Stomach (tissue), 4 donors: ENCODE measurements at regions not wholly inside any gene's neighbourhood (a gene's known extent, or its start where the extent isn't known, plus 50 kb on each side); places are given as distances from the start of the nearest gene placed in this dataset.

ENCODE experiments used
- EP300 ChIP-seq: sonication (generic); formaldehyde crosslinking; IDR thresholded peaks from one replicate; pipeline ENCODE4 v1.6.1; 2017; ENCODE audit warnings: antibody characterized with exemption
- POLR2A ChIP-seq, 4 donors: fragments of 450-650 bp; IDR thresholded peaks; one replicate each; pipeline ENCODE4 v1.6.1; 2016; ENCODE audit warnings: antibody characterized with exemption in 4 of 4, control low read depth in 2 of 4, mild to moderate bottlenecking in 1 of 4, moderate library complexity in 1 of 4
- TF ChIP-seq, protein P1 (sequence below), 7 experiments: fragments of 450-650 bp in 4 of 7; fragments of 200-600 bp in 3 of 7; sonication (generic) in 3 of 7; IDR thresholded peaks; one replicate each; pipeline ENCODE4 v1.5.1; 2016 to 2019; ENCODE audit warnings: antibody characterized with exemption in 7 of 7, control low read depth in 2 of 7, mild to moderate bottlenecking in 1 of 7

DNA sequence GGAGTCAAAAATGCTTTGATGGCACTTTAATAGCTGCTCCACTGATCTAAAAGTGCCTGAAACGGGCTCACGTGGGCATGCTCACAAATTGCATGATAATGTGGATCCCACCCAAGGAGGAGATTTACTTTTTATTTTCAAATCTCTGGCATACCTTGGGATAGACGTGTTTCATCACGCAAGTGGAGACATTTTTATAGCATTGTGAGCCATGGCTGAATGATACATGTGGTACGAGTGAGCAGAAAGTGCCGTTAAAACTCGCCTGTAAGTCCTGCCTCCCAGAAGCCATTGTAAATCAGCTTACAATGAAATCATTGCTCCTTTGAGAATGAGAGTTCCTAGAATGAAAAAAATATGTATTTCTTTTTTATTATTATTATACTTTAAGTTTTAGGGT, 514.7 kb downstream of the MAT2B start:
- TF ChIP-seq, protein P1, sequence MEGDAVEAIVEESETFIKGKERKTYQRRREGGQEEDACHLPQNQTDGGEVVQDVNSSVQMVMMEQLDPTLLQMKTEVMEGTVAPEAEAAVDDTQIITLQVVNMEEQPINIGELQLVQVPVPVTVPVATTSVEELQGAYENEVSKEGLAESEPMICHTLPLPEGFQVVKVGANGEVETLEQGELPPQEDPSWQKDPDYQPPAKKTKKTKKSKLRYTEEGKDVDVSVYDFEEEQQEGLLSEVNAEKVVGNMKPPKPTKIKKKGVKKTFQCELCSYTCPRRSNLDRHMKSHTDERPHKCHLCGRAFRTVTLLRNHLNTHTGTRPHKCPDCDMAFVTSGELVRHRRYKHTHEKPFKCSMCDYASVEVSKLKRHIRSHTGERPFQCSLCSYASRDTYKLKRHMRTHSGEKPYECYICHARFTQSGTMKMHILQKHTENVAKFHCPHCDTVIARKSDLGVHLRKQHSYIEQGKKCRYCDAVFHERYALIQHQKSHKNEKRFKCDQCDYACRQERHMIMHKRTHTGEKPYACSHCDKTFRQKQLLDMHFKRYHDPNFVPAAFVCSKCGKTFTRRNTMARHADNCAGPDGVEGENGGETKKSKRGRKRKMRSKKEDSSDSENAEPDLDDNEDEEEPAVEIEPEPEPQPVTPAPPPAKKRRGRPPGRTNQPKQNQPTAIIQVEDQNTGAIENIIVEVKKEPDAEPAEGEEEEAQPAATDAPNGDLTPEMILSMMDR (IDR thresholded peaks at IDR 0.05), result no peak
- TF ChIP-seq EP300 (no peak), POLR2A (IDR thresholded peaks at IDR 0.05) (no peak)
